ENCODE measurements at regions not wholly inside any gene's neighbourhood (a gene's known extent, or its start where the extent isn't known, plus 50 kb on each side); places are given as distances from the start of the nearest gene placed in this dataset.

DNA sequence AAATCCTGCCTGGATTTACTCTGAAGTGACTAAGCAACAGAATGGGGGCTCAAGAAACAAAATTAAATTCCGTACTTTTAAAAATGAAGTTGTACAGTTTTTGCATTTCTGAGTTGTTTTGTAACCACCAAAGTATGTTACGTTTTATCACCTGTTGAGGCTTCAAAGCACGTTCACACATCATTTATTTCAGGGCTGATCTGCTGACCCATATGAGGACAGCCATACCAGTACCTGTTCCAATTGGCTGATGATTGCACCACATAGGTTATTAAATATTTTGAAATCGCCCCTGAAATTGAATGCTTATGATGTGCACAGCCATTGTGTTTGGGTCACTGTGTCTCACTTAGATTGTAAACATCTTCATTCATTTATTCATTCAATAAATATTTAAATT is 72.0 kb upstream of the FLT1 start:
- Histone ChIP-seq H3K9me3 (ENCODE audit: low read depth) (no peaks in the 10 kb centered on the region), H3K27ac (no peak overlapping the region), H3K4me3 (no peak overlapping the region), H3K27me3 (no peaks in the 10 kb centered on the region), H3K36me3 (no peaks in the 10 kb centered on the region), H3K4me1 (ENCODE audit: low read depth) (peaks cover 4% of the 10 kb centered on the region)
- no peak for DNase-seq (ENCODE audit: low read depth in 1 of 2, low spot score in 1 of 2)
- no peak for TF ChIP-seq CTCF (IDR thresholded peaks at IDR 0.05; ENCODE audit: low read depth, low read length)

GRCh38 chr13:28566283-28566682 is 71.4 kb upstream of the FLT1 start:
- Histone ChIP-seq H3K9me3 (ENCODE audit: low read depth) (no peaks in the 10 kb centered on the region), H3K4me3 (no peak overlapping the region), H3K27ac (no peak overlapping the region), H3K36me3 (no peaks in the 10 kb centered on the region), H3K27me3 (no peaks in the 10 kb centered on the region), H3K4me1 (ENCODE audit: low read depth) (peaks cover 4% of the 10 kb centered on the region)
- no peak for TF ChIP-seq CTCF (IDR thresholded peaks at IDR 0.05; ENCODE audit: low read depth, low read length)
- no peak for DNase-seq (ENCODE audit: low read depth in 1 of 2, low spot score in 1 of 2)

DNA sequence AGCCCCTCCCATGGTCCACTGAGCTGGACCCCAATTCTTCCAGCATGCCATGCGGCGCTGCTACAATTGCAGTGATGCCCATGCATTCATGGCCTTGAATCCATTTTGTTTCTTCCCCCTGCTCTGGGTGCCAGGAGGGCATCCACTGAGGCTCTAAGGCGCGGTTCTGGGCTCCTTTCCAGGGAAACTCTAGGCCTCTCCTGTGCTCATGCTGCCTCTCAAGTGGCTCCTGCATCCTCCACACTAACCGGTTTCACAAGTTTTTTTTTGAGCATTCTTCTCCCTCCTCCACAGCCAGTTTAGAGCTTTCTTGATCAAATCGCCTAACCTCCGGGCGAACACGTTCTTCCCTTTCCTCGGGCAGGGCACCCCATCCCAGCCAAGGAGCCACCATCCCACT is 69.1 kb upstream of the FLT1 start:
- TF ChIP-seq CTCF (IDR thresholded peaks at IDR 0.05; ENCODE audit: low read depth, low read length): no peak
- no peaks in the 10 kb centered on the region for H3K9me3 ChIP-seq (ENCODE audit: low read depth)
- H3K27ac ChIP-seq: no peak overlapping the region
- H3K4me3 ChIP-seq: no peak overlapping the region
- no peaks in the 10 kb centered on the region for H3K36me3 ChIP-seq
- DNase-seq (ENCODE audit: low read depth in 1 of 2, low spot score in 1 of 2): no peak
- H3K27me3 ChIP-seq: no peaks in the 10 kb centered on the region
- peaks cover 4% of the 10 kb centered on the region for H3K4me1 ChIP-seq (ENCODE audit: low read depth)

DNA sequence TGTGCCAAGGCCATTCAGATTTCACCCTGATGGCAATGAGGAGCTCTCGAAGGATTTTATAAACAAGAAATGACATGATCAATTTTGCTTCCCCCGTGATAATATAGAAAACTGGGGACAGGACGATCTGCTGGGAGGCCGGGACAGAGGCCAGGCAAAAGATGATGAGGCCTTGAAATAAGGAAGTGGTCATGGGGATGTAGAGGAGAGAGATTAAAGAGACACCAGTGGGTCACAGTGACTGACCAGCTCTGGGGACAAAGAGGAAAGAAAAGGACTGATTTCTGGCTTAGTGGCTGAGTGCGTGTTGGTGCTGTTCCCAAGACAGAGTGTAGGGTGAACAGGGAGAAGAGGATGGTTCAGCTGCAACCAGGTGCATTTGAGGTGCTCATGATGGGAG is 68.7 kb upstream of the FLT1 start:
- Histone ChIP-seq H3K9me3 (ENCODE audit: low read depth) (no peaks in the 10 kb centered on the region), H3K27me3 (no peaks in the 10 kb centered on the region), H3K4me1 (ENCODE audit: low read depth) (peaks cover 4% of the 10 kb centered on the region), H3K27ac (no peak overlapping the region), H3K4me3 (no peak overlapping the region), H3K36me3 (no peaks in the 10 kb centered on the region)
- DNase-seq (ENCODE audit: low read depth in 1 of 2, low spot score in 1 of 2): no peak
- TF ChIP-seq CTCF (IDR thresholded peaks at IDR 0.05; ENCODE audit: low read depth, low read length): no peak

DNA sequence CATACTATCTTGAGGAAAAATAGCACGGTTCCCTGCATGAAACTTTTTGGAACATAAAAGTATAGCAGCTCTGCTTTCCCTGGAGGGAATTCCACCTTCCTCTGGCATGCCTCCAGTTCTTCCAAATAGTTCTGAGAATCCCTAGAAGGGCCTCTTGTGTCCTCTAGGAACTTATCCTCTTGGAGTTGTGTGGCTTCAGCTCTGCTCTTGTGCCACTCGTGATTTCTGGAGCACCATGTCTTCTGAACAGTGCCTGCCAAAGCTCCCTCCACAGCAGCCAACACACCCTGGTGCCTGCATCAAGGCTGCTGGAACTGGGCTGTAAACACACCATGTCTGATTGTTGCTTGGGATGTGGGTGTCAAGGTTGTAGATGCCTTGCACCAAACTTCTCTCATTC is 65.7 kb upstream of the FLT1 start:
- no peak for TF ChIP-seq CTCF (IDR thresholded peaks at IDR 0.05; ENCODE audit: low read depth, low read length)
- no peaks in the 10 kb centered on the region for H3K9me3 ChIP-seq (ENCODE audit: low read depth)
- no peaks in the 10 kb centered on the region for H3K36me3 ChIP-seq
- DNase-seq (ENCODE audit: low read depth in 1 of 2, low spot score in 1 of 2): no peak
- H3K27me3 ChIP-seq: no peaks in the 10 kb centered on the region
- no peaks in the 10 kb centered on the region for H3K4me1 ChIP-seq (ENCODE audit: low read depth)
- H3K27ac ChIP-seq: no peak overlapping the region
- H3K4me3 ChIP-seq: no peak overlapping the region

- no peak for DNase-seq (ENCODE audit: low read depth in 1 of 2, low spot score in 1 of 2)
- no peak for TF ChIP-seq CTCF (IDR thresholded peaks at IDR 0.05; ENCODE audit: low read depth, low read length)
- no peaks in the 10 kb centered on the region for H3K4me1 ChIP-seq (ENCODE audit: low read depth)
- H3K27ac ChIP-seq: no peak overlapping the region
- no peaks in the 10 kb centered on the region for H3K9me3 ChIP-seq (ENCODE audit: low read depth)
- no peaks in the 10 kb centered on the region for H3K27me3 ChIP-seq
- no peak overlapping the region for H3K4me3 ChIP-seq
- no peaks in the 10 kb centered on the region for H3K36me3 ChIP-seq
These were observed 64.8 kb upstream of the FLT1 start for GRCh38 chr13:28559636-28560259.

All from cardiac muscle cell (in vitro differentiated cells and primary cell).